ENCODE measurements at regions not wholly inside any gene's neighbourhood (a gene's known extent, or its start where the extent isn't known, plus 50 kb on each side); places are given as distances from the start of the nearest gene placed in this dataset.

DNA sequence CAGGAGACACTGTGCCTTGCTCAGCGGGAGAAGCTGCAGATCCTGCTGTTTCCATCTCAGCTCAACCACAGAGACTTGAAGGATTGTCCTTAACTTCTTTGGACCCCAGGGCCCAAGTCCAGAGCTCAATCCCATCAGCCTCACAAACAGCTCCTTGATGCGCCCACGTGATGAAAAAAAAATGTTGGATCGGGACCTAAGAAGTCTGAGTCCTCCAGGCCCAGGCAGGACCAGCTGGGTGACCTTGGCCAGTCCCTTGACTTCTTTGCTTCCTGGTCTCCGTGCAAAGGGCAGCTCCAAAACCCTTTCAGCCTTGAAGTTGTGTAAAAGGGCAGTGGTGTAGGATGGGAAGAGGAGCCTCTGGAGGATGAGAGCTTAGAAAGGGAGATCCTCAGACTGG, 175.5 kb downstream of the ZFP36L2 start:
- Histone ChIP-seq H3K4me3 (no peak overlapping the region), H3K9me3 (no peaks in the 10 kb centered on the region), H3K27ac (no peak overlapping the region), H3K4me1 (peaks cover 14% of the 10 kb centered on the region), H3K36me3 (replicated peaks in 1 of 2; ENCODE audit: insufficient read depth in 1 of 2, low read depth in 2 of 2) (no peaks in the 10 kb centered on the region), H3K27me3 (no peaks in the 10 kb centered on the region)
- DNase-seq (no peak), ATAC-seq (no peak)
- TF ChIP-seq POLR2A (IDR thresholded peaks at IDR 0.05), result no peak
- TF ChIP-seq, protein P1, sequence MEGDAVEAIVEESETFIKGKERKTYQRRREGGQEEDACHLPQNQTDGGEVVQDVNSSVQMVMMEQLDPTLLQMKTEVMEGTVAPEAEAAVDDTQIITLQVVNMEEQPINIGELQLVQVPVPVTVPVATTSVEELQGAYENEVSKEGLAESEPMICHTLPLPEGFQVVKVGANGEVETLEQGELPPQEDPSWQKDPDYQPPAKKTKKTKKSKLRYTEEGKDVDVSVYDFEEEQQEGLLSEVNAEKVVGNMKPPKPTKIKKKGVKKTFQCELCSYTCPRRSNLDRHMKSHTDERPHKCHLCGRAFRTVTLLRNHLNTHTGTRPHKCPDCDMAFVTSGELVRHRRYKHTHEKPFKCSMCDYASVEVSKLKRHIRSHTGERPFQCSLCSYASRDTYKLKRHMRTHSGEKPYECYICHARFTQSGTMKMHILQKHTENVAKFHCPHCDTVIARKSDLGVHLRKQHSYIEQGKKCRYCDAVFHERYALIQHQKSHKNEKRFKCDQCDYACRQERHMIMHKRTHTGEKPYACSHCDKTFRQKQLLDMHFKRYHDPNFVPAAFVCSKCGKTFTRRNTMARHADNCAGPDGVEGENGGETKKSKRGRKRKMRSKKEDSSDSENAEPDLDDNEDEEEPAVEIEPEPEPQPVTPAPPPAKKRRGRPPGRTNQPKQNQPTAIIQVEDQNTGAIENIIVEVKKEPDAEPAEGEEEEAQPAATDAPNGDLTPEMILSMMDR (IDR thresholded peaks at IDR 0.05), result no peak
- 59 to 71% methylated on average over 5 of the region's 5 CpGs for WGBS, 2 donors
- intact Hi-C loops (cut with DNase I), result no loop called here

GRCh38 chr2:43049836-43050801, 176.3 kb downstream of the ZFP36L2 start:
- intact Hi-C loops (cut with DNase I), result no loop called here
- TF ChIP-seq, protein P1 (IDR thresholded peaks at IDR 0.05), result no peak
- TF ChIP-seq POLR2A (IDR thresholded peaks at IDR 0.05), result no peak
- Histone ChIP-seq H3K27me3 (no peaks in the 10 kb centered on the region), H3K36me3 (replicated peaks in 1 of 2; ENCODE audit: insufficient read depth in 1 of 2, low read depth in 2 of 2) (no peaks in the 10 kb centered on the region), H3K4me3 (no peak overlapping the region), H3K4me1 (peaks cover 14% of the 10 kb centered on the region), H3K27ac (no peak overlapping the region), H3K9me3 (no peaks in the 10 kb centered on the region)
- 76 to 82% methylated on average over 12 to 16 of the region's 18 CpGs for WGBS, 2 donors
- DNase-seq (no peak), ATAC-seq (no peak)

GRCh38 chr2:43047187-43047780, 179.1 kb downstream of the ZFP36L2 start:
- WGBS, 2 donors, result 78% methylated on average over 17 of the region's 17 CpGs

DNA sequence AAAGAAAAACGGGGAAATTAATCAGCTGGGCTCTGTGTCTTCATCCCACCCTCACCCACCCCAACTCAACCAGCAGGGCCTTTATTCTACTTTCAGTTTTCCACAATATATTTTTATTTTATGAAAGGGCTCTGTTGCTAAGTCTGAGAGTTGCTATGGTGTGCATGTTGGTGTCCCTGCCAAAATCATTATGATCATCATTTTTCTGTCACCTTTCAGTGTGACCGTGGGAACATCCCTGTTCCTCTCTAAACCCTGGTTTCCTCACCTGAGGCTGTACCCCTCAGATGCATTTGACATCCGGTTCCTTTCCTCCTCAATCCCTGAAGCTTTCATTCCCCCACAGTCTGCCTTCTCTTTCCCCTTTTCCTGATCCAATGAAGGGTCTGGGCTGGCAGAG, 180.5 kb downstream of the ZFP36L2 start:
- H3K4me1 ChIP-seq, result peaks cover 3% of the 10 kb centered on the region
- ATAC-seq (no peak), DNase-seq (no peak)
- 59 to 86% methylated on average over 3 of the region's 3 CpGs for whole genome bisulfite sequencing, 2 donors
- H3K4me3 ChIP-seq, result no peak overlapping the region
- H3K36me3 ChIP-seq (replicated peaks in 1 of 2; ENCODE audit: insufficient read depth in 1 of 2, low read depth in 2 of 2), result no peaks in the 10 kb centered on the region
- intact Hi-C loops (cut with DNase I), result no loop called here
- TF ChIP-seq, protein P1 (IDR thresholded peaks at IDR 0.05), result no peak
- TF ChIP-seq POLR2A (IDR thresholded peaks at IDR 0.05), result no peak
- no peaks in the 10 kb centered on the region for H3K9me3 ChIP-seq
- H3K27me3 ChIP-seq, result no peaks in the 10 kb centered on the region
- H3K27ac ChIP-seq, result no peak overlapping the region

More at GRCh38 chr2:43047187-43047780, 179.1 kb downstream of the ZFP36L2 start:
- H3K4me1 ChIP-seq, result peaks cover 7% of the 10 kb centered on the region
- DNase-seq (no peak), ATAC-seq (no peak)
- no peaks in the 10 kb centered on the region for H3K36me3 ChIP-seq (replicated peaks in 1 of 2; ENCODE audit: insufficient read depth in 1 of 2, low read depth in 2 of 2)
- H3K27ac ChIP-seq, result no peak overlapping the region
- no peaks in the 10 kb centered on the region for H3K9me3 ChIP-seq
- no peak overlapping the region for H3K4me3 ChIP-seq
- no peak for TF ChIP-seq POLR2A (IDR thresholded peaks at IDR 0.05)
- TF ChIP-seq, protein P1 (IDR thresholded peaks at IDR 0.05), result no peak
- intact Hi-C loops (cut with DNase I), result no loop called here
- H3K27me3 ChIP-seq, result no peaks in the 10 kb centered on the region

All from body of pancreas (tissue), 4 donors.